T47D (cell line): ENCODE measurements at regions not wholly inside any gene's neighbourhood (a gene's known extent, or its start where the extent isn't known, plus 50 kb on each side); places are given as distances from the start of the nearest gene placed in this dataset.
"Not testable (repeated sequence)": the region's sequence is repeated elsewhere in the genome, so short reads cannot be mapped to it uniquely, and the experiment has no call there.

Source experiments
- DNase-seq, 2 experiments: peaks; one replicate each; pipeline versions ENCODE4 v3.0.0 to v3.0.0-alpha.2; 2011 to 2012; ENCODE audit warnings: low read depth in 1 of 2, low spot score in 1 of 2
- JUND ChIP-seq: IDR thresholded peaks from 2 replicates; pipeline ENCODE4 v1.6.1; 2012; ENCODE audit warnings: low read depth
- in situ Hi-C: cut with HindIII; loops from 2 replicates; pipeline ENCODE4 v1.10.0; 2016; ENCODE audit warnings: low sequenced_read_pairs, low pct_unique_long_range_greater_than_20kb

DNA sequence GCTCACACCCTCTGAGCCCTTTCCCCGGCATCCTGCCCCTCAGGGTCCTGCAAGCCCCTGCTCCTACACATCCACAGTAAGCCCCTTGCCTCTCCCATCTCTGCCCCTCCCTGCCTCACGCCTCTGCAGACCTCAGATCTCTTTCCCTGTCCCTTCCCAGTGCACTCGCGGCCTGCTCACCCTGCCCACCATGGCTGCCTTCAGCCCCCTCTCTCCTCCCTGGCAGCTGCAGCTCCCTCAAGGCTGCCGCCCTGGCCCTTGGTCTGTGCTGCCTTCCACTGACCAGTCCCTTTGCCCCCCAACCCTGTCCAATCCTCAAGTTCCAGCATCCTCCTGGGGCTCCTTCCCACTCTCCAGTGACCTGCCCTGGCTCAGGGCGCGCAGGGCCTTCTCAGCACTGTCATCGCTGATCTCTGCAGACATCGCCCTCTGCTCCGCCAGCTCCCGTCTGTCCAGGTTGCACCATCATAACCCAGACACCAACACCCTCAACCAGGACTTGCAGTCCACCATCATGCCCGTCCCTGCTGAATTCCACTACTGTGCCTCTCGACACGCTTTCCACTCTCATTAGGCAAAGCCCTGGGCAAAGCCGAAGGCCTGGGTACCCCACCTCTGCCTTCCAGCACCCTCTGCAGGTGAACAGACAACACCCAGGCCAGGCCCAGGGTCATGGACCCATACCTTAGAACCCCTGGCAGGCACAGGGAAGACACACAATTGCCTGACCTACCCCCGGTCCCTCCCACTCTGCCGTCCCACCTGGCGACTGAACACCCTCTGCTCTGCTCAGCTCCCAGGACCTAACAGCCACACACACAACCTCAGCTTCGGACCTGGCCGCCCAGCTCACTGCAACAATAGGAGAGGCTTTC lies 97.8 kb upstream of the RUFY1 start:
- DNase-seq, result no peak
- in situ Hi-C loops, result no loop called here
- no peak for TF ChIP-seq JUND

GRCh38 chr5:179451828-179452196 lies 98.5 kb upstream of the RUFY1 start:
- in situ Hi-C loops, result no loop called here
- TF ChIP-seq JUND, result no peak
- DNase-seq, result no peak

GRCh38 chr5:179451114-179451827 lies 99.1 kb upstream of the RUFY1 start:
- in situ Hi-C loops, result no loop called here
- no peak for TF ChIP-seq JUND
- DNase-seq, result no peak

- in situ Hi-C loops, DNase-seq: not testable (repeated sequence)
Measured at GRCh38 chr5:179449950-179450349, 100.4 kb upstream of the RUFY1 start.

DNA sequence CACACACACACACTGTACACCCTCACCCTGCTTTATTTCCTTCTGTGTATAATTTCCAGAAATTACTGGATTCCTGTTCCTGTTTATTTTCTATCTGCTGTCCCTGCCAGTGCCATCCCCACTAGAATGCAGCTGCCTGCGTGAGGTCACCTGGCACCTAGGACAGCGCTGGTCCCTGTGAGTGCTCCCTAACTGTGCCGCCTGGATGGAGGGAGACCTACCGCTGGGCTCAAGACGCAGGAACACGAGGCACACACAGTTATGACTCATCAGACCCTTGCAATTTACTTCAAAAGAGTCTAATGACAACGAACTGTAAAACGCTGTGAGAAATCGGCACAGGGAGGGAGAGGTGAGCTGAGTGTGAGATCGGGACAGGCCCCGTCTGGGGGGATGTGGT lies 102.1 kb upstream of the RUFY1 start:
- in situ Hi-C loops, DNase-seq: not testable (repeated sequence)

- DNase-seq, in situ Hi-C loops: not testable (repeated sequence)
Measured at GRCh38 chr5:179442289-179442688, 97.0 kb upstream of the ADAMTS2 start.

DNA sequence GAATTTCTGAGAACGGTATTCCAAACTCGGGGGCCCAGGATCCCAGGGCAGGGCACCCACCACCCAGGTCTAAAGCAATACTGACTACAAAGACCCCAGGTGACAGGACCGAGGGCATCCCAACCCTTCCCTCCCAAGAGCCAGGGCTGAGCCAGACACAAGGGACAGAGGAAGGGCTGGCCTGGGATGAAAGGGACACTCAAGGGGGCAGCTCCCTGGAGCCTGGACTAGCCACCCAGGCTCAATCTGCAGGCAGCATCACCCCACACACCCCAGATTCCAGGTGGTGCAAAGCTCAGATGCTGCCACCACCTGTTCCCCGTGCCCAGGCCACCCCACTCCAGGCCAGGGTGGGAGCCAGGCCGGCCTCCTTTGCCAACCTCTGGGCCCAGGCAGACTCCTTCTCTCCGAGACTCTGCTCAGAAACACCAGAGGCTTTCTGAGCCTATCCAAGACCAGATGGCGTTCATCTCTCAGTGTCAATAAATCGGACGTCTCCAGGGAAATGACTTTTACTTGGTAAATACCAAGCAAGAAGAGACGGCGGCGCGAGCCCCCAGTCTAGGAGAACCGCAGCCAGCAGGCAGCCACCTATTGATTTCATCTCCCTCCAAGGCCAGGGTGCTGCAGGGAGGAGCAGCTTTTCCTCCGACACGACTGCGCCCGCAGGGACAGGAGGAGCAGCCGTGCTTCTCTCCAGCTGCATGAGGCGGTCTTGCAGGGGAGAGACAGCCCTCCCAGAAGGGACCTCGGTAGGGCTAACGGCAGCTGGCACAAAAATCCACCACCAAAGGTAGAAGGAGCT lies 94.1 kb upstream of the ADAMTS2 start:
- no peak for DNase-seq
- TF ChIP-seq JUND, result no peak
- in situ Hi-C loops, result no loop called here

GRCh38 chr5:179438461-179438860 lies 93.2 kb upstream of the ADAMTS2 start:
- no peak for TF ChIP-seq JUND
- no peak for DNase-seq
- in situ Hi-C loops, result no loop called here

GRCh38 chr5:179438011-179438441 lies 92.8 kb upstream of the ADAMTS2 start:
- in situ Hi-C loops, result no loop called here
- no peak for TF ChIP-seq JUND
- DNase-seq, result no peak

- in situ Hi-C loops, result no loop called here
- no peak for TF ChIP-seq JUND
- DNase-seq, result no peak
Measured at GRCh38 chr5:179437341-179438001, 92.2 kb upstream of the ADAMTS2 start.

GRCh38 chr5:179436321-179437122 lies 91.3 kb upstream of the ADAMTS2 start:
- in situ Hi-C loops, result no loop called here

More at GRCh38 chr5:179436321-179437122, 91.3 kb upstream of the ADAMTS2 start:
- no peak for TF ChIP-seq JUND
- no peak for DNase-seq
